H1 (cell line): ENCODE measurements at regions not wholly inside any gene's neighbourhood (a gene's known extent, or its start where the extent isn't known, plus 50 kb on each side); places are given as distances from the start of the nearest gene placed in this dataset.

Experiments
- BACH1 ChIP-seq: IDR thresholded peaks from 2 replicates; pipeline ENCODE4 v1.6.1; 2012; ENCODE audit warnings: low read length, improper control_type of control experiment
- BRCA1 ChIP-seq: IDR thresholded peaks from 2 replicates; pipeline ENCODE4 v1.6.1; 2012; ENCODE audit warnings: low read depth, low read length, improper control_type of control experiment
- CBX5 ChIP-seq: fragments of 300-800, 300-1000 bp; sonication (generic); IDR thresholded peaks from 2 replicates; pipeline ENCODE4 v1.7.1; 2016; ENCODE audit warnings: antibody characterized with exemption, low read length, low read depth
- CEBPB ChIP-seq: IDR thresholded peaks from 2 replicates; pipeline ENCODE4 v1.6.1; 2012; ENCODE audit warnings: low read depth, low read length
- CHD1 ChIP-seq: IDR thresholded peaks from 2 replicates; pipeline ENCODE4 v1.6.1; 2012; ENCODE audit warnings: low read depth, low read length, improper control_type of control experiment
- CHD2 ChIP-seq: IDR thresholded peaks from 2 replicates; pipeline ENCODE4 v1.6.1; 2012; ENCODE audit warnings: low read length, improper control_type of control experiment
- EGR1 ChIP-seq: IDR thresholded peaks from 2 replicates; pipeline ENCODE4 v1.6.1; 2011; ENCODE audit warnings: low read depth, low read length, borderline replicate concordance
- EP300 ChIP-seq, 2 experiments: IDR thresholded peaks; 1 replicate in 1 of 2; 2 replicates in 1 of 2; pipeline ENCODE4 v1.6.1; 2011 to 2012; ENCODE audit warnings: low read depth in 2 of 2, low read length in 2 of 2, mild to moderate bottlenecking in 2 of 2, borderline replicate concordance in 1 of 2, inconsistent platforms in 1 of 2, moderate library complexity in 1 of 2
- GABPA ChIP-seq: IDR thresholded peaks from 2 replicates; pipeline ENCODE4 v1.6.1; 2011; ENCODE audit warnings: mild to moderate bottlenecking, low read length, moderate library complexity, borderline replicate concordance; ENCODE audit not compliant: insufficient read depth
- KDM1A ChIP-seq: fragments of 200-600, 300-600 bp; sonication (generic); IDR thresholded peaks from 2 replicates; pipeline ENCODE4 v1.7.1; 2016; ENCODE audit warnings: mild to moderate bottlenecking, low read length, borderline replicate concordance
- RAD21 ChIP-seq, 2 experiments: IDR thresholded peaks in 1 of 2; conservative IDR thresholded peaks in 1 of 2; 2 replicates each; pipeline ENCODE4 v1.6.1; 2011; ENCODE audit warnings: low read depth in 2 of 2, low read length in 2 of 2, improper control_type of control experiment in 1 of 2, inconsistent platforms in 1 of 2, mild to moderate bottlenecking in 1 of 2, moderate library complexity in 1 of 2
- RFX5 ChIP-seq: IDR thresholded peaks from 2 replicates; pipeline ENCODE4 v1.6.1; 2011; ENCODE audit warnings: low read depth, low read length, improper control_type of control experiment, borderline replicate concordance
- RNF2 ChIP-seq: fragments of 200-900, 300-1000 bp; sonication (generic); IDR thresholded peaks from 2 replicates; pipeline ENCODE4 v1.7.1; 2016; ENCODE audit warnings: borderline replicate concordance, low read depth, mild to moderate bottlenecking, antibody characterized with exemption, low read length; ENCODE audit not compliant: poor library complexity, severe bottlenecking; ENCODE audit errors: missing control alignments
- SAP30 ChIP-seq: fragments of 300-600 bp; sonication (generic); IDR thresholded peaks from 2 replicates; pipeline ENCODE4 v1.7.1; 2012; ENCODE audit warnings: low read length, moderate library complexity, mild to moderate bottlenecking, inconsistent platforms; ENCODE audit not compliant: insufficient read depth, insufficient replicate concordance
- SIX5 ChIP-seq: IDR thresholded peaks from 2 replicates; pipeline ENCODE4 v1.6.1; 2011; ENCODE audit warnings: mild to moderate bottlenecking, low read depth, low read length
- ZNF274 ChIP-seq: IDR thresholded peaks from 2 replicates; pipeline ENCODE4 v1.7.0; 2012; ENCODE audit warnings: low read length, borderline replicate concordance; ENCODE audit errors: extremely low read depth
- TF ChIP-seq, protein P1 (sequence below): IDR thresholded peaks from 2 replicates; pipeline ENCODE4 v1.6.1; 2011; ENCODE audit warnings: low read depth, mild to moderate bottlenecking, low read length; ENCODE audit not compliant: insufficient read depth
- TF ChIP-seq, protein P2 (sequence below): IDR thresholded peaks from 2 replicates; pipeline ENCODE4 v1.6.1; 2012; ENCODE audit warnings: inconsistent platforms

DNA sequence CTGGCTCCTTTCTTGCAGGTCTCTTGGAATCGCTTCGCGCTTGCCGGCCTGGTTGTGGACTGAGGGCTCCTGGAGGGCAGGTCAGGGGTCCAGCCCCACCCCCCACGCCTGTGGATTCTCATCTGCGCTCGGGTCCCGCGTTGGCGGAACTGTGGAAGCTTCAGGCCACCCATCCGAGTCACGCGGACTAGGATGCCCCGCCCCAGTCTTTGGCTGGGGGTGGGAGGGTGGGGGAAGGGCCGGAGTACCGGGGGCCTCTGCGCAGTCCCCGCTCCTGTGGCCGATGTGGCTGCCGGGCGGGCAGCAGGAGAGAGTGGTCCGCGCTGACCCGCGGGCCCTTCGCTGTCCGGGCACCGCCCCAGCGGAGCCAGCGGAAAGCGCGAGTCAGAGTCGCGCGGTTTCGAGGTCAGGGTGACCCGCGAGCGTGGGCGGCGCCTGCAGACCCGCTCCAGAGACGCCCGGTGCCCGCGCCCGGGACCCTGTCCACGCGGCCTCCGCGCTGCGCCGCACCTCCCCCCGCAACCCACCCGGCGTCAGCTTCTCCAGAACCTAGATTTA, 114.2 kb downstream of the KLF13 start (continued):
- no peak for TF ChIP-seq CHD2
- TF ChIP-seq CEBPB = no peak
- TF ChIP-seq BRCA1 = no peak
- no peak for TF ChIP-seq CBX5
- TF ChIP-seq RNF2 = no peak
- TF ChIP-seq RFX5 = no peak
- TF ChIP-seq SIX5 = no peak
- TF ChIP-seq, protein P1, sequence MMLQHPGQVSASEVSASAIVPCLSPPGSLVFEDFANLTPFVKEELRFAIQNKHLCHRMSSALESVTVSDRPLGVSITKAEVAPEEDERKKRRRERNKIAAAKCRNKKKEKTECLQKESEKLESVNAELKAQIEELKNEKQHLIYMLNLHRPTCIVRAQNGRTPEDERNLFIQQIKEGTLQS = no peak
- TF ChIP-seq CHD1 = no peak
- TF ChIP-seq EGR1 = no peak; the same call in 1 of the 2 replicates
- 0 out of 2 replicates have a peak, but pooled peaks have one; percentile 8 for TF ChIP-seq BACH1
- TF ChIP-seq SAP30 = no peak
- TF ChIP-seq RAD21 (IDR thresholded peaks at IDR 0.05 in 1 of 2, conservative IDR thresholded peaks at IDR 0.05 in 1 of 2; ENCODE audit: low read depth in 2 of 2, low read length in 2 of 2) = no peak
- TF ChIP-seq GABPA = no peak
- TF ChIP-seq KDM1A = no peak
- no peak for TF ChIP-seq ZNF274
- TF ChIP-seq EP300 (IDR thresholded peaks at IDR 0.05; ENCODE audit: borderline replicate concordance in 1 of 2, low read depth in 2 of 2, low read length in 2 of 2) = no peak
- TF ChIP-seq, protein P2, sequence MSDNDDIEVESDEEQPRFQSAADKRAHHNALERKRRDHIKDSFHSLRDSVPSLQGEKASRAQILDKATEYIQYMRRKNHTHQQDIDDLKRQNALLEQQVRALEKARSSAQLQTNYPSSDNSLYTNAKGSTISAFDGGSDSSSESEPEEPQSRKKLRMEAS = 0 out of 2 replicates have a peak, but pooled peaks have one; percentile 14
